Glutamatergic neuron (in vitro differentiated cells): ENCODE measurements at regions not wholly inside any gene's neighbourhood (a gene's known extent, or its start where the extent isn't known, plus 50 kb on each side); places are given as distances from the start of the nearest gene placed in this dataset.

Source experiments
- DNase-seq: peaks from one replicate; pipeline ENCODE4 v3.0.0; 2022
- H3K27ac Mint-ChIP-seq: one replicate; pipeline ENCODE4 v1.8.0; 2020; ENCODE audit warnings: mild to moderate bottlenecking, mixed read lengths, inconsistent platforms; ENCODE audit not compliant: unreplicated experiment
- H3K27me3 Mint-ChIP-seq: one replicate; pipeline ENCODE4 v1.8.0; 2020; ENCODE audit warnings: mild to moderate bottlenecking, moderate library complexity, mixed read lengths, inconsistent platforms; ENCODE audit not compliant: unreplicated experiment
- H3K36me3 Mint-ChIP-seq: one replicate; pipeline ENCODE4 v1.8.0; 2020; ENCODE audit warnings: mild to moderate bottlenecking, mixed read lengths, inconsistent platforms; ENCODE audit not compliant: unreplicated experiment
- H3K4me1 Mint-ChIP-seq: one replicate; pipeline ENCODE4 v1.8.0; 2020; ENCODE audit warnings: mild to moderate bottlenecking, low read depth, mixed read lengths, inconsistent platforms; ENCODE audit not compliant: unreplicated experiment
- H3K4me3 Mint-ChIP-seq: one replicate; pipeline ENCODE4 v1.8.0; 2020; ENCODE audit warnings: mild to moderate bottlenecking, mixed read lengths, inconsistent platforms; ENCODE audit not compliant: unreplicated experiment
- H3K9me3 Mint-ChIP-seq: one replicate; pipeline ENCODE4 v1.8.0; 2020; ENCODE audit warnings: mild to moderate bottlenecking, moderate library complexity, mixed read lengths, inconsistent platforms; ENCODE audit not compliant: unreplicated experiment
- CTCF ChIP-seq: fragments of 200-600 bp; sonication (generic); IDR thresholded peaks from one replicate; pipeline ENCODE4 v1.5.0; 2021; ENCODE audit not compliant: partially characterized antibody, unreplicated experiment

GRCh38 chr5:114948986-114949621, 220.6 kb downstream of the TRIM36 start:
- no peaks in the 10 kb centered on the region for H3K9me3 Mint-ChIP-seq
- H3K27ac Mint-ChIP-seq: no peak overlapping the region
- H3K4me3 Mint-ChIP-seq: no peak overlapping the region
- DNase-seq: no peak
- H3K27me3 Mint-ChIP-seq: no peaks in the 10 kb centered on the region
- TF ChIP-seq CTCF: no peak
- H3K4me1 Mint-ChIP-seq: no peaks in the 10 kb centered on the region
- no peaks in the 10 kb centered on the region for H3K36me3 Mint-ChIP-seq

- no peaks in the 10 kb centered on the region for H3K4me1 Mint-ChIP-seq
- H3K36me3 Mint-ChIP-seq: no peaks in the 10 kb centered on the region
- H3K27me3 Mint-ChIP-seq: no peaks in the 10 kb centered on the region
- DNase-seq: no peak
- H3K9me3 Mint-ChIP-seq: no peaks in the 10 kb centered on the region
- H3K4me3 Mint-ChIP-seq: no peak overlapping the region
- no peak overlapping the region for H3K27ac Mint-ChIP-seq
- TF ChIP-seq CTCF: no peak
Measured at GRCh38 chr5:114948363-114948762, 221.3 kb downstream of the TRIM36 start.

GRCh38 chr5:114940709-114941108, 229.0 kb downstream of the TRIM36 start:
- Mint-ChIP-seq H3K9me3 (peaks cover 11% of the 10 kb centered on the region), H3K4me1 (no peaks in the 10 kb centered on the region), H3K36me3 (peaks cover 21% of the 10 kb centered on the region), H3K27me3 (no peaks in the 10 kb centered on the region), H3K4me3 (no peak overlapping the region), H3K27ac (no peak overlapping the region)
- no peak for TF ChIP-seq CTCF
- no peak for DNase-seq

GRCh38 chr5:114935490-114935889, 234.2 kb downstream of the TRIM36 start:
- Mint-ChIP-seq H3K27me3 (no peaks in the 10 kb centered on the region), H3K27ac (no peak overlapping the region), H3K9me3 (peaks cover 11% of the 10 kb centered on the region), H3K4me1 (no peaks in the 10 kb centered on the region), H3K4me3 (no peak overlapping the region), H3K36me3 (peaks cover 10% of the 10 kb centered on the region)
- DNase-seq: no peak
- no peak for TF ChIP-seq CTCF

- Mint-ChIP-seq H3K27ac (no peak overlapping the region), H3K27me3 (no peaks in the 10 kb centered on the region), H3K36me3 (no peaks in the 10 kb centered on the region), H3K4me3 (no peak overlapping the region), H3K4me1 (no peaks in the 10 kb centered on the region), H3K9me3 (no peaks in the 10 kb centered on the region)
- no peak for TF ChIP-seq CTCF
- DNase-seq: no peak
Measured at GRCh38 chr5:114928644-114929462, 240.9 kb downstream of the TRIM36 start.
